Psoas muscle (tissue), 7 donors: ENCODE measurements at regions not wholly inside any gene's neighbourhood (a gene's known extent, or its start where the extent isn't known, plus 50 kb on each side); places are given as distances from the start of the nearest gene placed in this dataset.

Source experiments
- ATAC-seq, 4 donors: fragments of 200-7000 bp; cut with Tn5 transposase; one replicate each; pipeline ENCODE4 v1.9.1; 2020; ENCODE audit warnings: moderate library complexity in 3 of 4, mild to moderate bottlenecking in 2 of 4
- DNase-seq, 2 donors: peaks; one replicate each; pipeline ENCODE4 v3.0.0-alpha.2; 2020
- H3K27ac ChIP-seq: fragments of 200-600 bp; one replicate; pipeline ENCODE4 v1.8.0; 2022
- H3K27me3 ChIP-seq, 3 donors: fragments of 200-600 bp in 1 of 3; one replicate each; pipeline versions ENCODE4 v1.6.1 to v1.8.0; 2013 to 2022; ENCODE audit warnings: low read length in 2 of 3, mild to moderate bottlenecking in 2 of 3, moderate library complexity in 1 of 3; ENCODE audit not compliant: insufficient read depth in 3 of 3
- H3K36me3 ChIP-seq, 2 donors: fragments of 200-600 bp in 1 of 2; one replicate each; pipeline versions ENCODE4 v1.6.1 to v1.8.0; 2013 to 2022; ENCODE audit warnings: low read depth in 1 of 2, mild to moderate bottlenecking in 1 of 2, moderate library complexity in 1 of 2; ENCODE audit not compliant: insufficient read depth in 1 of 2
- H3K4me1 ChIP-seq: fragments of 200-600 bp; one replicate; pipeline ENCODE4 v1.8.0; 2022
- H3K4me3 ChIP-seq: fragments of 200-600 bp; one replicate; pipeline ENCODE4 v1.8.0; 2022; ENCODE audit warnings: mild to moderate bottlenecking
- H3K9me3 ChIP-seq: fragments of 200-600 bp; one replicate; pipeline ENCODE4 v1.8.0; 2022
- WGBS, 3 donors: extraction: QIAGEN DNeasy Blood & Tissue Kit; methylation state at CpG; one replicate each; pipeline versions ENCODE4 v1.1.6 to v1.1.7; 2013; 5-methylcytosine and 5-hydroxymethylcytosine counted together
- intact Hi-C, 2 donors: fragments of 100-400 bp; cut with DNase I; formaldehyde crosslinking; loops; one replicate each; pipeline versions ENCODE4 v1.11.0 to v1.14.2; 2022
- TF ChIP-seq, protein P1 (sequence below): fragments of 200-600 bp; IDR thresholded peaks from one replicate; pipeline ENCODE4 v1.8.0; 2022; ENCODE audit warnings: antibody characterized with exemption
- donor health status: healthy with polysubstance abuse.
- donor health status: DM: no; HTN: no; CAD: no; lungs with moderate emphysema.
- donor health status: Bipolar disorder and iron deficiency.
- donor health status: healthy.
- donor health status: DM: yes; HTN: yes; CAD: no.
- donor health status: DM: no; HTN: no; CAD: no.
- donor health status: DM: yes; HTN: yes; CAD: no.

GRCh38 chr15:94666553-94666952, 435.2 kb downstream of the MCTP2 start:
- H3K36me3 ChIP-seq = no peaks in the 10 kb centered on the region
- 67 to 77% (median 74%) methylated on average over 5 of the region's 5 CpGs for WGBS, 3 donors
- ATAC-seq (no peak), DNase-seq (no peak)
- no peaks in the 10 kb centered on the region for H3K4me1 ChIP-seq
- TF ChIP-seq, protein P1, sequence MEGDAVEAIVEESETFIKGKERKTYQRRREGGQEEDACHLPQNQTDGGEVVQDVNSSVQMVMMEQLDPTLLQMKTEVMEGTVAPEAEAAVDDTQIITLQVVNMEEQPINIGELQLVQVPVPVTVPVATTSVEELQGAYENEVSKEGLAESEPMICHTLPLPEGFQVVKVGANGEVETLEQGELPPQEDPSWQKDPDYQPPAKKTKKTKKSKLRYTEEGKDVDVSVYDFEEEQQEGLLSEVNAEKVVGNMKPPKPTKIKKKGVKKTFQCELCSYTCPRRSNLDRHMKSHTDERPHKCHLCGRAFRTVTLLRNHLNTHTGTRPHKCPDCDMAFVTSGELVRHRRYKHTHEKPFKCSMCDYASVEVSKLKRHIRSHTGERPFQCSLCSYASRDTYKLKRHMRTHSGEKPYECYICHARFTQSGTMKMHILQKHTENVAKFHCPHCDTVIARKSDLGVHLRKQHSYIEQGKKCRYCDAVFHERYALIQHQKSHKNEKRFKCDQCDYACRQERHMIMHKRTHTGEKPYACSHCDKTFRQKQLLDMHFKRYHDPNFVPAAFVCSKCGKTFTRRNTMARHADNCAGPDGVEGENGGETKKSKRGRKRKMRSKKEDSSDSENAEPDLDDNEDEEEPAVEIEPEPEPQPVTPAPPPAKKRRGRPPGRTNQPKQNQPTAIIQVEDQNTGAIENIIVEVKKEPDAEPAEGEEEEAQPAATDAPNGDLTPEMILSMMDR = no peak
- H3K27me3 ChIP-seq = peaks cover 0 to 5% (median 0%) of the 10 kb centered on the region in 3 donors
- no peaks in the 10 kb centered on the region for H3K9me3 ChIP-seq
- H3K27ac ChIP-seq = no peak overlapping the region
- intact Hi-C loops = no loop called here
- H3K4me3 ChIP-seq = no peak overlapping the region

DNA sequence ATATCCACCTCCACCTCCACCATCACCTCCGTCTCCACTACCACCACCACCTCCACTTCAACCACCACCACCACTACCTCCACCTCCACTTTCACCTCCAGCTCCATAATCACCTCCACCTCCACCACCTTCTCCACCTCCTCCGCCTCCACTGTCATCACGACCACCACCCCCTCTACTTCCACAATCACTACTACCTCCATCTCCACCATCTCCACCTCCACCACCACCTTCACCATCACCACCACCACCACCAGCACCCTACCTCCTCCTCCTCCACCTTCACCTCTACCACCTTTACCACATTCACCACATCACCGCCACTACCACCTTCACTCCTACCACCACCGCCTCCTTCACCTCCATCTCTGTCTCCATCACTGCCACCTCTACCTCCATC, 435.7 kb downstream of the MCTP2 start:
- TF ChIP-seq, protein P1 = no peak
- H3K27me3 ChIP-seq = peaks cover 0 to 5% (median 0%) of the 10 kb centered on the region in 3 donors
- H3K4me1 ChIP-seq = no peaks in the 10 kb centered on the region
- intact Hi-C loops = no loop called here
- no peak for DNase-seq
- no peaks in the 10 kb centered on the region for H3K36me3 ChIP-seq
- H3K4me3 ChIP-seq = no peak overlapping the region
- H3K27ac ChIP-seq = no peak overlapping the region
- no peak for ATAC-seq
- 94 to 97% (median 94%) methylated on average over 5 of the region's 5 CpGs for WGBS, 3 donors
- H3K9me3 ChIP-seq = no peaks in the 10 kb centered on the region

GRCh38 chr15:94670438-94671034, 439.2 kb downstream of the MCTP2 start:
- intact Hi-C loops = loop anchor here in 1 of 2 donors (10.0 kb wide), 1 partner anchor 624 kb away; no protein-coding TSS in a partner anchor
- H3K4me1 ChIP-seq = no peaks in the 10 kb centered on the region
- DNase-seq (no peak), ATAC-seq (no peak)
- TF ChIP-seq, protein P1 = peak; percentile 73
- H3K27me3 ChIP-seq = peaks cover 0 to 5% (median 0%) of the 10 kb centered on the region in 3 donors
- H3K9me3 ChIP-seq = no peaks in the 10 kb centered on the region
- WGBS, 3 donors = 3% methylated on average over 3 of the region's 3 CpGs
- no peaks in the 10 kb centered on the region for H3K36me3 ChIP-seq
- H3K27ac ChIP-seq = no peak overlapping the region
- no peak overlapping the region for H3K4me3 ChIP-seq

DNA sequence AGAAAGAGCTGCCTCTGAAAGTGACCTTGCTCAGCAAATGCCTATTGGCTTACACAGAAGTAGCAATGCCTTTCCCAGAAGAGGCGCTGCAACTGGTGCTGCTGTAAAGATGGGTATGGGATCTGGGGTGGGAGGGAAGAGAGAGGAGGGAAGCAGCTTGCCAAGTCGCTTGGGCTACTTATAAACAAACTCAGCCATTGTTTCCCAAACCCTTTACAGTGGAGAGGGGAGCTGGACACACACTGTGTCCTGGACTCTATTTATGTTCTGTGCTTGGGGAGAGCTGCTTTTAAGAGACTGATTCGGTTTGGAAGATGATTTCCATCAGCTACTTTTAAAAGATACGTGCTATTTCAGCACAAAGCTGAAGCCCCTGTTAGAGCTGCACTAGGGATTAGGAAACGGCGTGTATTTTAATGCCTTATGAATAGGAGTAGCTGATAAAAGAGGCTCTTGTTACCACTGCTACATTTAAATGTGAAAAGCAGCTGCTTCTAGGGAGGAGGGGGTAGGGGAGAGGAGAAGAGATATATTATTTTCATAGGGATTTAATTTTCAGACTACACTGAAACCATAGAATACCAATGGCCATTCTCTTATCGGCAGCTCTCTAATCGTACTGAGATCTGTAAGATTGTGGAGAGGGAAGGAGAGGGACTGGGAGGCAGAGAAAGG, 440.6 kb downstream of the MCTP2 start:
- intact Hi-C loops = loop anchor here in 1 of 2 donors (10.0 kb wide), 1 partner anchor 623 kb away; no protein-coding TSS in a partner anchor
- TF ChIP-seq, protein P1 = no peak
- Histone ChIP-seq H3K4me3 (no peak overlapping the region), H3K36me3 (no peaks in the 10 kb centered on the region), H3K27me3 (peaks cover 0 to 3% (median 0%) of the 10 kb centered on the region in 3 donors), H3K4me1 (no peaks in the 10 kb centered on the region), H3K9me3 (no peaks in the 10 kb centered on the region), H3K27ac (peak overlapping the region; percentile 9)
- 10 to 15% (median 13%) methylated on average over 8 of the region's 8 CpGs for WGBS, 3 donors
- DNase-seq = no peak
- no peak for ATAC-seq
